HEK293 (cell line): ENCODE measurements at regions not wholly inside any gene's neighbourhood (a gene's known extent, or its start where the extent isn't known, plus 50 kb on each side); places are given as distances from the start of the nearest gene placed in this dataset.

Experiments
- CTCF ChIA-PET: fragments of 350-600 bp; formaldehyde crosslinking; extraction: SDS; loops from one replicate; lab custom pipeline; 2021; ENCODE audit warnings: antibody characterized with exemption; lab: Yijun Ruan, JAX
- POLR2A ChIA-PET: fragments of 300-600 bp; formaldehyde crosslinking; extraction: SDS; loops from one replicate; lab custom pipeline; 2020; ENCODE audit warnings: antibody characterized with exemption, inconsistent platforms; lab: Yijun Ruan, JAX
- H3K27ac ChIP-seq: fragments of 200-500 bp; sonication (Bioruptor generic); 2 replicates; pipeline ENCODE4 v1.5.1; 2014; ENCODE audit warnings: low read depth, low read length, control low read depth, inconsistent platforms; ENCODE audit errors: extremely low read depth
- H3K36me3 ChIP-seq, 2 experiments: fragments of 200-500 bp in 1 of 2; sonication (Bioruptor generic) in 1 of 2; 1 replicate in 1 of 2; 2 replicates in 1 of 2; pipeline ENCODE4 v1.5.1; 2014 to 2017; ENCODE audit warnings: inconsistent platforms in 2 of 2, low read length in 2 of 2; ENCODE audit not compliant: control insufficient read depth in 2 of 2, insufficient read depth in 1 of 2
- H3K4me1 ChIP-seq: fragments of 200-500 bp; sonication (Bioruptor generic); 2 replicates; pipeline ENCODE4 v1.5.1; 2014; ENCODE audit warnings: mild to moderate bottlenecking, low read length, inconsistent platforms; ENCODE audit not compliant: control insufficient read depth, insufficient read depth
- H3K4me3 ChIP-seq: 2 replicates; pipeline ENCODE4 v1.5.1; 2011; ENCODE audit warnings: low read depth, mild to moderate bottlenecking, control low read depth, low read length, moderate library complexity
- H3K9me3 ChIP-seq: fragments of 200-500 bp; sonication (Bioruptor generic); 2 replicates; pipeline ENCODE4 v1.5.1; 2014; ENCODE audit warnings: low read depth, low read length, inconsistent platforms; ENCODE audit not compliant: control insufficient read depth, insufficient read depth
- GLI2 ChIP-seq: fragments of 450-650 bp; formaldehyde crosslinking; IDR thresholded peaks from 2 replicates; pipeline ENCODE4; 2017; ENCODE audit warnings: missing biosample characterization, missing genetic modification characterization, low read depth, borderline replicate concordance
- KLF9 ChIP-seq: fragments of 450-650 bp; formaldehyde crosslinking; IDR thresholded peaks from 2 replicates; pipeline ENCODE4 v1.5.1; 2016; ENCODE audit warnings: missing biosample characterization, missing genetic modification characterization, low read depth
- MYNN ChIP-seq: fragments of 450-650 bp; formaldehyde crosslinking; IDR thresholded peaks from 2 replicates; pipeline ENCODE4 v1.5.1; 2016; ENCODE audit warnings: missing biosample characterization, missing genetic modification characterization, borderline replicate concordance
- PRDM4 ChIP-seq: fragments of 450-650 bp; formaldehyde crosslinking; IDR thresholded peaks from 2 replicates; pipeline ENCODE4 v1.5.1; 2017; ENCODE audit warnings: missing biosample characterization, missing genetic modification characterization
- ZFHX2 ChIP-seq: fragments of 450-650 bp; formaldehyde crosslinking; conservative IDR thresholded peaks from 2 replicates; pipeline ENCODE4 v1.5.1; 2016; ENCODE audit warnings: missing biosample characterization, missing genetic modification characterization
- ZNF184 ChIP-seq: fragments of 450-650 bp; IDR thresholded peaks from 2 replicates; pipeline ENCODE4 v1.5.1; 2018; ENCODE audit warnings: missing biosample characterization, mild to moderate bottlenecking, missing genetic modification characterization
- ZNF292 ChIP-seq: fragments of 450-650 bp; formaldehyde crosslinking; IDR thresholded peaks from 2 replicates; pipeline ENCODE4 v1.5.1; 2016; ENCODE audit warnings: low read depth, missing biosample characterization, missing genetic modification characterization, borderline replicate concordance
- ZNF311 ChIP-seq: fragments of 450-650 bp; formaldehyde crosslinking; IDR thresholded peaks from 2 replicates; pipeline ENCODE4 v1.5.1; 2017; ENCODE audit warnings: missing biosample characterization, missing genetic modification characterization, borderline replicate concordance
- ZNF398 ChIP-seq: fragments of 450-650 bp; formaldehyde crosslinking; IDR thresholded peaks from 2 replicates; pipeline ENCODE4 v1.5.1; 2017; ENCODE audit warnings: missing biosample characterization, missing genetic modification characterization
- ZNF501 ChIP-seq: fragments of 450-650 bp; formaldehyde crosslinking; IDR thresholded peaks from 2 replicates; pipeline ENCODE4 v1.5.1; 2016; ENCODE audit warnings: missing biosample characterization, missing genetic modification characterization
- ZNF549 ChIP-seq: fragments of 450-650 bp; IDR thresholded peaks from 2 replicates; pipeline ENCODE4 v1.5.1; 2018; ENCODE audit warnings: missing biosample characterization, missing genetic modification characterization, mild to moderate bottlenecking, inconsistent platforms, moderate library complexity
- ZNF626 ChIP-seq: fragments of 450-650 bp; sonication (Bioruptor Pico); formaldehyde crosslinking; IDR thresholded peaks from 2 replicates; pipeline ENCODE4 v1.5.1; 2018; ENCODE audit warnings: missing biosample characterization, missing genetic modification characterization, inconsistent platforms
- ZNF645 ChIP-seq: fragments of 450-650 bp; formaldehyde crosslinking; IDR thresholded peaks from 2 replicates; pipeline ENCODE4; 2016; ENCODE audit warnings: missing biosample characterization, missing genetic modification characterization
- ZNF654 ChIP-seq: fragments of 450-650 bp; formaldehyde crosslinking; IDR thresholded peaks from 2 replicates; pipeline ENCODE4 v1.5.1; 2016; ENCODE audit warnings: low read depth, missing biosample characterization, missing genetic modification characterization
- ZNF670 ChIP-seq: fragments of 450-650 bp; formaldehyde crosslinking; IDR thresholded peaks from 2 replicates; pipeline ENCODE4 v1.5.1; 2016; ENCODE audit warnings: missing biosample characterization, missing genetic modification characterization, low read depth
- TF ChIP-seq, protein P1 (sequence below): fragments of 450-650 bp; formaldehyde crosslinking; IDR thresholded peaks from 2 replicates; pipeline ENCODE4 v1.5.1; 2016; ENCODE audit warnings: missing biosample characterization, missing genetic modification characterization

GRCh38 chr4:179164267-179164999 is 1722.2 kb upstream of the AGA start:
- ChIA-PET CTCF (no interaction called here), POLR2A (no interaction called here)
- H3K9me3 ChIP-seq = no peaks in the 10 kb centered on the region
- H3K27ac ChIP-seq = no peak overlapping the region
- H3K4me3 ChIP-seq = no peak overlapping the region
- H3K36me3 ChIP-seq = no peaks in the 10 kb centered on the region
- no peaks in the 10 kb centered on the region for H3K4me1 ChIP-seq
- TF ChIP-seq ZNF549 (no peak), GLI2 (no peak), PRDM4 (tag by site-specific recombination) (no peak), ZNF311 (tag by site-specific recombination) (no peak), ZFHX2 (tag by site-specific recombination) (no peak), ZNF501 (tag by site-specific recombination) (no peak), ZNF292 (tag by site-specific recombination) (no peak), ZNF626 (tag by site-specific recombination) (no peak), MYNN (tag by site-specific recombination) (no peak)
- TF ChIP-seq, protein P1, sequence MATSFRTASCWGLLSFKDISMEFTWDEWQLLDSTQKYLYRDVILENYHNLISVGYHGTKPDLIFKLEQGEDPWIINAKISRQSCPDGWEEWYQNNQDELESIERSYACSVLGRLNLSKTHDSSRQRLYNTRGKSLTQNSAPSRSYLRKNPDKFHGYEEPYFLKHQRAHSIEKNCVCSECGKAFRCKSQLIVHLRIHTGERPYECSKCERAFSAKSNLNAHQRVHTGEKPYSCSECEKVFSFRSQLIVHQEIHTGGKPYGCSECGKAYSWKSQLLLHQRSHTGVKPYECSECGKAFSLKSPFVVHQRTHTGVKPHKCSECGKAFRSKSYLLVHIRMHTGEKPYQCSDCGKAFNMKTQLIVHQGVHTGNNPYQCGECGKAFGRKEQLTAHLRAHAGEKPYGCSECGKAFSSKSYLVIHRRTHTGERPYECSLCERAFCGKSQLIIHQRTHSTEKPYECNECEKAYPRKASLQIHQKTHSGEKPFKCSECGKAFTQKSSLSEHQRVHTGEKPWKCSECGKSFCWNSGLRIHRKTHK (tag by site-specific recombination) = no peak

- H3K27ac ChIP-seq = no peak overlapping the region
- ChIA-PET POLR2A (no interaction called here), CTCF (no interaction called here)
- no peaks in the 10 kb centered on the region for H3K36me3 ChIP-seq
- no peaks in the 10 kb centered on the region for H3K9me3 ChIP-seq
- TF ChIP-seq ZNF654 (tag by site-specific recombination) (no peak), ZNF645 (tag by site-specific recombination) (no peak), KLF9 (tag by site-specific recombination) (no peak), ZNF670 (no peak), ZNF184 (tag by site-specific recombination) (no peak), ZNF398 (tag by site-specific recombination) (no peak)
- H3K4me1 ChIP-seq = no peaks in the 10 kb centered on the region
- H3K4me3 ChIP-seq = no peak overlapping the region
Observed at GRCh38 chr4:179165000-179165738, 1722.9 kb upstream of the AGA start.
